A549 (cell line): ENCODE measurements at regions not wholly inside any gene's neighbourhood (a gene's known extent, or its start where the extent isn't known, plus 50 kb on each side); places are given as distances from the start of the nearest gene placed in this dataset.

ENCODE experiments used
- ATAC-seq, 2 experiments: fragments of 200-7000 bp in 1 of 2; fragments of >200 bp in 1 of 2; cut with Nextera tagmentation in 1 of 2; cut with Tn5 transposase in 1 of 2; 3 replicates each; pipeline versions ENCODE4 v1.8.0 to v1.9.1; 2018 to 2020; ENCODE audit warnings: mild to moderate bottlenecking in 1 of 2, moderate library complexity in 1 of 2
- CTCF ChIA-PET: fragments of 300-600 bp; sonication (Branson Sonifier 250); formaldehyde crosslinking; extraction: SDS; loops from one replicate; lab custom pipeline; 2021; ENCODE audit warnings: antibody characterized with exemption, inconsistent platforms; lab: Yijun Ruan, JAX
- POLR2A ChIA-PET: fragments of 350-600 bp; formaldehyde crosslinking; extraction: SDS; loops from one replicate; lab custom pipeline; 2021; ENCODE audit warnings: antibody characterized with exemption, inconsistent platforms; lab: Yijun Ruan, JAX
- DNase-seq, 2 experiments: peaks; one replicate each; pipeline versions ENCODE4 v3.0.0 to v3.0.0-alpha.2; 2011 to 2016; ENCODE audit warnings: low read depth in 1 of 2, low spot score in 1 of 2
- FAIRE-seq: peaks from 2 replicates; lab custom pipeline; 2011; peaks lifted over from hg19 to GRCh38; lab: Jason Lieb, UNC
- H3K27ac ChIP-seq, 2 experiments: fragments of >200 bp; sonication (Bioruptor Twin); formaldehyde crosslinking; 3 replicates each; pipeline ENCODE4 v1.5.1; 2016 to 2017
- H3K4me1 ChIP-seq: fragments of >200 bp; sonication (Bioruptor Twin); formaldehyde crosslinking; 3 replicates; pipeline ENCODE4 v1.6.1; 2016
- H3K4me2 ChIP-seq: fragments of >200 bp; sonication (Bioruptor Twin); formaldehyde crosslinking; 3 replicates; pipeline ENCODE4 v1.6.1; 2016
- H3K4me3 ChIP-seq: fragments of >200 bp; sonication (Bioruptor Twin); formaldehyde crosslinking; 3 replicates; pipeline ENCODE4 v1.5.1; 2016
- H3K9me3 ChIP-seq: fragments of >200 bp; sonication (Bioruptor Twin); formaldehyde crosslinking; 3 replicates; pipeline ENCODE4 v1.6.1; 2016
- CBX2 ChIP-seq: fragments of 200-600 bp; sonication (generic); IDR thresholded peaks from 2 replicates; pipeline ENCODE4 v1.6.1; 2016; ENCODE audit warnings: low read depth, mild to moderate bottlenecking, borderline replicate concordance
- CHD2 ChIP-seq: fragments of 150-350 bp; IDR thresholded peaks from 2 replicates; pipeline ENCODE4 v1.6.1; 2014; ENCODE audit warnings: low read length; ENCODE audit not compliant: partially characterized antibody
- EHMT2 ChIP-seq: fragments of 200-600 bp; sonication (generic); IDR thresholded peaks from 2 replicates; pipeline ENCODE4 v1.6.1; 2016; ENCODE audit warnings: antibody characterized with exemption, low read depth, mild to moderate bottlenecking, moderate library complexity
- FOSB ChIP-seq: fragments of 250-450 bp; sonication (Bioruptor Pico); IDR thresholded peaks from 2 replicates; pipeline ENCODE4 v1.5.0; 2020; ENCODE audit warnings: mild to moderate bottlenecking, moderate library complexity
- FOSL2 ChIP-seq, 2 experiments: fragments of 450-650 bp in 1 of 2; fragments of >200 bp in 1 of 2; sonication (Bioruptor Twin) in 1 of 2; formaldehyde crosslinking; IDR thresholded peaks; 2 replicates each; pipeline versions ENCODE4 v1.5.0 to v1.6.1; 2016 to 2020; ENCODE audit warnings: mild to moderate bottlenecking in 1 of 2, moderate library complexity in 1 of 2
- GATA3 ChIP-seq: IDR thresholded peaks from 2 replicates; pipeline ENCODE4 v1.6.1; 2012; ENCODE audit warnings: borderline replicate concordance
- HDAC2 ChIP-seq: fragments of 200-600 bp; sonication (generic); IDR thresholded peaks from 2 replicates; pipeline ENCODE4 v1.6.1; 2016
- HEYL ChIP-seq: fragments of 250-450 bp; sonication (Bioruptor Pico); IDR thresholded peaks from 2 replicates; pipeline ENCODE4 v1.8.0; 2021; ENCODE audit warnings: mild to moderate bottlenecking, moderate library complexity
- JUN ChIP-seq, 2 experiments: fragments of >200 bp; sonication (Bioruptor Twin); formaldehyde crosslinking; IDR thresholded peaks; 2 replicates in 1 of 2; 3 replicates in 1 of 2; pipeline ENCODE4 v1.6.1; 2016 to 2017
- KDM5A ChIP-seq: fragments of 200-600 bp; sonication (generic); IDR thresholded peaks from 2 replicates; pipeline ENCODE4 v1.6.1; 2016; ENCODE audit warnings: antibody characterized with exemption, mild to moderate bottlenecking
- MAFK ChIP-seq: fragments of 450-650 bp; IDR thresholded peaks from 2 replicates; pipeline ENCODE4 v1.6.1; 2014; ENCODE audit not compliant: partially characterized antibody
- MAZ ChIP-seq: fragments of 150-350 bp; IDR thresholded peaks from 2 replicates; pipeline ENCODE4 v1.6.1; 2014; ENCODE audit warnings: antibody characterized with exemption, low read depth, low read length, borderline replicate concordance
- NFE2L2 ChIP-seq: fragments of 150-350 bp; conservative IDR thresholded peaks from 2 replicates; pipeline ENCODE4 v1.6.1; 2014; ENCODE audit warnings: low read length
- NPAS2 ChIP-seq: fragments of 250-450 bp; sonication (Bioruptor Pico); IDR thresholded peaks from 2 replicates; pipeline ENCODE4 v1.8.0; 2022; ENCODE audit warnings: mild to moderate bottlenecking, moderate library complexity, borderline replicate concordance
- PHF8 ChIP-seq: fragments of 200-600 bp; sonication (generic); IDR thresholded peaks from 2 replicates; pipeline ENCODE4 v1.6.1; 2016; ENCODE audit warnings: low read depth, mild to moderate bottlenecking, antibody characterized with exemption, moderate library complexity, borderline replicate concordance
- POLR2A ChIP-seq: IDR thresholded peaks from 2 replicates; pipeline ENCODE4 v1.6.1; 2012; ENCODE audit warnings: mild to moderate bottlenecking, low read length
- RCOR1 ChIP-seq: fragments of 150-350 bp; IDR thresholded peaks from 2 replicates; pipeline ENCODE4 v1.6.1; 2014; ENCODE audit warnings: antibody characterized with exemption, low read length, low read depth
- REST ChIP-seq: fragments of 200-600 bp; sonication (generic); IDR thresholded peaks from 2 replicates; pipeline ENCODE4 v1.6.1; 2016; ENCODE audit warnings: antibody characterized with exemption, mild to moderate bottlenecking, moderate library complexity
- TFCP2L1 ChIP-seq: fragments of 250-450 bp; sonication (Bioruptor Pico); IDR thresholded peaks from 2 replicates; pipeline ENCODE4 v1.5.0; 2021; ENCODE audit warnings: mild to moderate bottlenecking
- ZNF302 ChIP-seq: fragments of 250-450 bp; sonication (Bioruptor Pico); IDR thresholded peaks from 2 replicates; pipeline ENCODE4 v1.9.0; 2021; ENCODE audit warnings: inconsistent platforms, mild to moderate bottlenecking, moderate library complexity
- ZSCAN20 ChIP-seq: fragments of 250-450 bp; sonication (Bioruptor Pico); IDR thresholded peaks from 2 replicates; pipeline ENCODE4 v1.8.0; 2022; ENCODE audit warnings: mild to moderate bottlenecking, moderate library complexity
- WGBS: methylation state at CpG from one replicate; pipeline ENCODE4 v1.1.6; 2017; ENCODE audit errors: missing lambda C conversion rate; 5-methylcytosine and 5-hydroxymethylcytosine counted together
- TF ChIP-seq, protein P1 (sequence below): IDR thresholded peaks from 2 replicates; pipeline ENCODE4 v1.6.1; 2012
- TF ChIP-seq, protein P2 (sequence below): fragments of >200 bp; sonication (Bioruptor Twin); formaldehyde crosslinking; IDR thresholded peaks from 3 replicates; pipeline ENCODE4 v1.6.1; 2016
- TF ChIP-seq, protein P3 (sequence below): fragments of >200 bp; sonication (Bioruptor Twin); formaldehyde crosslinking; IDR thresholded peaks from 3 replicates; pipeline ENCODE4 v1.5.1; 2016

GRCh38 chr21:29465546-29465945 is 166.8 kb downstream of the BACH1 start:
- TF ChIP-seq NFE2L2 (no peak), HDAC2 (no peak), PHF8 (no peak), MAFK (no peak), FOSB (CRISPR knock-in tag) (no peak), EHMT2 (no peak), TFCP2L1 (CRISPR knock-in tag) (no peak), JUN (IDR thresholded peaks at IDR 0.05) (no peak)
- TF ChIP-seq, protein P1, sequence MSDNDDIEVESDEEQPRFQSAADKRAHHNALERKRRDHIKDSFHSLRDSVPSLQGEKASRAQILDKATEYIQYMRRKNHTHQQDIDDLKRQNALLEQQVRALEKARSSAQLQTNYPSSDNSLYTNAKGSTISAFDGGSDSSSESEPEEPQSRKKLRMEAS: no peak
- FAIRE-seq (no peak), DNase-seq (no peak), ATAC-seq (no peak)
- WGBS: 86% methylated on average over 2 of the region's 2 CpGs
- H3K4me2 ChIP-seq: no peak overlapping the region
- ChIA-PET POLR2A (no interaction called here), CTCF (interaction anchor here (1.2 kb wide), 1 partner anchor 11 kb away, joined by 3 read pairs; no protein-coding TSS in a partner anchor)
- no peak overlapping the region for H3K27ac ChIP-seq
- H3K4me3 ChIP-seq: no peak overlapping the region
- no peaks in the 10 kb centered on the region for H3K9me3 ChIP-seq
- H3K4me1 ChIP-seq: no peaks in the 10 kb centered on the region

- H3K4me2 ChIP-seq: no peak overlapping the region
- no peak for DNase-seq
- TF ChIP-seq KDM5A (no peak), NPAS2 (CRISPR knock-in tag) (no peak), CBX2 (no peak), ZSCAN20 (no peak), REST (no peak), POLR2A (no peak), JUN (IDR thresholded peaks at IDR 0.05) (no peak), RCOR1 (no peak), MAZ (no peak), FOSL2 (IDR thresholded peaks at IDR 0.05) (no peak), FOSL2 (CRISPR knock-in tag; IDR thresholded peaks at IDR 0.05) (no peak), HEYL (CRISPR knock-in tag) (no peak), CHD2 (no peak), TFCP2L1 (CRISPR knock-in tag) (no peak), ZNF302 (CRISPR knock-in tag) (no peak), GATA3 (no peak), HDAC2 (no peak)
- TF ChIP-seq, protein P2, sequence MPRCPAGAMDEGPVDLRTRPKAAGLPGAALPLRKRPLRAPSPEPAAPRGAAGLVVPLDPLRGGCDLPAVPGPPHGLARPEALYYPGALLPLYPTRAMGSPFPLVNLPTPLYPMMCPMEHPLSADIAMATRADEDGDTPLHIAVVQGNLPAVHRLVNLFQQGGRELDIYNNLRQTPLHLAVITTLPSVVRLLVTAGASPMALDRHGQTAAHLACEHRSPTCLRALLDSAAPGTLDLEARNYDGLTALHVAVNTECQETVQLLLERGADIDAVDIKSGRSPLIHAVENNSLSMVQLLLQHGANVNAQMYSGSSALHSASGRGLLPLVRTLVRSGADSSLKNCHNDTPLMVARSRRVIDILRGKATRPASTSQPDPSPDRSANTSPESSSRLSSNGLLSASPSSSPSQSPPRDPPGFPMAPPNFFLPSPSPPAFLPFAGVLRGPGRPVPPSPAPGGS: no peak
- TF ChIP-seq, protein P3, sequence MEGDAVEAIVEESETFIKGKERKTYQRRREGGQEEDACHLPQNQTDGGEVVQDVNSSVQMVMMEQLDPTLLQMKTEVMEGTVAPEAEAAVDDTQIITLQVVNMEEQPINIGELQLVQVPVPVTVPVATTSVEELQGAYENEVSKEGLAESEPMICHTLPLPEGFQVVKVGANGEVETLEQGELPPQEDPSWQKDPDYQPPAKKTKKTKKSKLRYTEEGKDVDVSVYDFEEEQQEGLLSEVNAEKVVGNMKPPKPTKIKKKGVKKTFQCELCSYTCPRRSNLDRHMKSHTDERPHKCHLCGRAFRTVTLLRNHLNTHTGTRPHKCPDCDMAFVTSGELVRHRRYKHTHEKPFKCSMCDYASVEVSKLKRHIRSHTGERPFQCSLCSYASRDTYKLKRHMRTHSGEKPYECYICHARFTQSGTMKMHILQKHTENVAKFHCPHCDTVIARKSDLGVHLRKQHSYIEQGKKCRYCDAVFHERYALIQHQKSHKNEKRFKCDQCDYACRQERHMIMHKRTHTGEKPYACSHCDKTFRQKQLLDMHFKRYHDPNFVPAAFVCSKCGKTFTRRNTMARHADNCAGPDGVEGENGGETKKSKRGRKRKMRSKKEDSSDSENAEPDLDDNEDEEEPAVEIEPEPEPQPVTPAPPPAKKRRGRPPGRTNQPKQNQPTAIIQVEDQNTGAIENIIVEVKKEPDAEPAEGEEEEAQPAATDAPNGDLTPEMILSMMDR: no peak
- TF ChIP-seq, all 56 proteins: peak for 0
- POLR2A ChIA-PET: no interaction called here
- ATAC-seq (no peak), FAIRE-seq (no peak)
- 60% methylated on average over 2 of the region's 2 CpGs for WGBS
- CTCF ChIA-PET: no interaction called here
- Histone ChIP-seq H3K4me1 (no peaks in the 10 kb centered on the region), H3K27ac (no peak overlapping the region), H3K9me3 (no peaks in the 10 kb centered on the region), H3K4me3 (no peak overlapping the region)
These were observed 167.8 kb downstream of the BACH1 start for GRCh38 chr21:29466532-29466931.
